ENCODE measurements at regions not wholly inside any gene's neighbourhood (a gene's known extent, or its start where the extent isn't known, plus 50 kb on each side); places are given as distances from the start of the nearest gene placed in this dataset.

- DNase-seq: no peak
Observed at GRCh38 chr4:54988655-54989054, 136.7 kb downstream of the KDR start.

GRCh38 chr4:54986095-54986846 lies 139.1 kb downstream of the KDR start:
- DNase-seq: no peak

- DNase-seq: no peak
Observed at GRCh38 chr4:54976682-54977081, 148.7 kb downstream of the KDR start.

- DNase-seq: no peak
Observed at GRCh38 chr4:54976031-54976430, 149.4 kb downstream of the KDR start.

GRCh38 chr4:54973784-54974183 lies 151.6 kb downstream of the KDR start:
- DNase-seq: no peak

GRCh38 chr4:54971474-54971950 lies 153.9 kb downstream of the KDR start:
- DNase-seq: peak; percentile 11 to 41

GRCh38 chr4:54967289-54967688 lies 158.1 kb downstream of the KDR start:
- DNase-seq: no peak

GRCh38 chr4:54961357-54961975 lies 163.9 kb downstream of the KDR start:
- DNase-seq: peak; percentile 33 to 64

- DNase-seq: no peak
Observed at GRCh38 chr4:54959651-54960116, 165.7 kb downstream of the KDR start.

- no peak for DNase-seq
Observed at GRCh38 chr4:54959131-54959530, 166.3 kb downstream of the KDR start.

GRCh38 chr4:54958236-54958635 lies 167.2 kb downstream of the KDR start:
- DNase-seq: no peak

GRCh38 chr4:54954656-54955388 lies 170.6 kb downstream of the KDR start:
- DNase-seq: no peak

GRCh38 chr4:54946741-54947140 lies 178.7 kb downstream of the KDR start:
- DNase-seq: peak in 1 of 2 experiments; percentile 25

- DNase-seq: no peak
Observed at GRCh38 chr4:54945838-54946237, 179.6 kb downstream of the KDR start.

- DNase-seq: no peak
Observed at GRCh38 chr4:54942721-54943120, 182.7 kb downstream of the KDR start.

- peak; percentile 5 to 42 for DNase-seq
Observed at GRCh38 chr4:54941994-54942552, 183.3 kb downstream of the KDR start.

- peak; percentile 47 to 86 for DNase-seq
Observed at GRCh38 chr4:54940996-54941865, 184.2 kb downstream of the KDR start.

- DNase-seq: no peak
Observed at GRCh38 chr4:54937501-54937900, 187.9 kb downstream of the KDR start.

- no peak for DNase-seq
Observed at GRCh38 chr4:54933579-54933978, 191.8 kb downstream of the KDR start.

GRCh38 chr4:54930226-54930625 lies 195.2 kb downstream of the KDR start:
- DNase-seq: no peak

- peak in 1 of 2 experiments; percentile 30 for DNase-seq
Observed at GRCh38 chr4:54929459-54929858, 195.9 kb downstream of the KDR start.

GRCh38 chr4:54924891-54925290 lies 200.5 kb downstream of the KDR start:
- no peak for DNase-seq

Data from NCI-H2081 (cell line).